Posterior cingulate gyrus (tissue), 11 donors: ENCODE measurements at regions not wholly inside any gene's neighbourhood (a gene's known extent, or its start where the extent isn't known, plus 50 kb on each side); places are given as distances from the start of the nearest gene placed in this dataset.

Source experiments
- DNase-seq, 10 donors: peaks; one replicate each; pipeline versions ENCODE4 v3.0.0 to v3.0.0-alpha.2; 2020 to 2021; ENCODE audit warnings: mixed read lengths in 3 of 10
- intact Hi-C: fragments of 100-400 bp; cut with DNase I; formaldehyde crosslinking; loops from one replicate; pipeline ENCODE4 v1.15.1; 2023

DNA sequence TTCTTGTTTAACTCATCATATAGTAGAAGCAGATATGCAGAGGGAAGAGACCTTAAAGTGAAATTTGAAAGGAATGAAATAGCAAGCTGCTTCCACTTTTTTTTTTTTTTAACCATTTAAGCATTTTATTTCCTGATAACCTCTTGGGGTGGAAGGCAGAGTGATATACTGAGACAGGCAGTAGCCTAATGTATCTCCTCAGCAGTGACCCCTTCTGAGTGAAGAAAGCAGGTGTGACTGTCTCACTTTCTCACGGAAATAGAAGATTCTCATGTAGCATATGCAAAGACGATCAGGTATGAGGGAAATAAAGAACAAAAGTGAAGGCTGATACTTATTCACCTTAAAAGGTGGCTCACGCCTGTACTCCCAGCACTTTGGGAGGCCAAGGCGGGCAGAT lies 187.1 kb upstream of the STXBP5 start:
- intact Hi-C loops = no loop called here

DNA sequence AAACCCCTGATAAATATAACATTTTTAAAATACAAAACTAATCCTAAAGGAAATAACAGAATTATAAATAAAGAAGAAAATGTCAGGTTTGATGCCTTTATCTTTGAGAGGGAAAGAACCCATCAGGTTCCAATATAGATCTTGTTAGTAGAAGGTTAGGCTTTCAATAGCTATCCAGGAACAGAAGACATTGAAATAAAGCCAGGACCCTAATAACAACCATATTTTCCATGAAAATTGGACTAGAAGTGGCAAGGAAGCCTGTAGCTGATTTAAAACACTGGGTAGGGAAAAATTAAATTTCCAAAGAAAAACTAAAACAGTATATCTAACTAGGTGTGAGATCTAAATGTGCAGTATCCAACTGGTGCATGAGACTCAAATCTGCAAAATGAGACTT lies 185.2 kb upstream of the STXBP5 start:
- no peak for DNase-seq
- intact Hi-C loops = no loop called here

More for the DNA sequence above, 187.1 kb upstream of the STXBP5 start:
- DNase-seq = no peak

DNA sequence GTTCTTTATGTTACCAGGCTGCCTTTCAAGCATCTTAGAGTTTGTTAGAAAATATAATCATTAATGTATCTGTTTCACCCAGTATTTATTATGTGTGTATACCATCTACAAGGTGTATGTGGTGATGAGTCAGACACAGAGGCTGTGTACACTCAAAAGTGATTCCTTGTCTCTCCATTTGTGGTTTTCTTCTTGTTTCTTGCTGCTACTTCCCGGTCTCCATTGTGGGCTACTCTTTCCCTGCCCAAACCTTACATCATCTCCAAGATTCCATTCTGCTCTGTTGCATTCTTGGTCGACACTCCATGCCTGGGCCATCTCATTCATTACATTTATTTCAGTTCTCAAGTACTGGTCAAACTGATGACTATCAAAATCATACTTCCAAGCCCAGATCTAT lies 182.2 kb upstream of the STXBP5 start:
- intact Hi-C loops = no loop called here
- DNase-seq = no peak

DNA sequence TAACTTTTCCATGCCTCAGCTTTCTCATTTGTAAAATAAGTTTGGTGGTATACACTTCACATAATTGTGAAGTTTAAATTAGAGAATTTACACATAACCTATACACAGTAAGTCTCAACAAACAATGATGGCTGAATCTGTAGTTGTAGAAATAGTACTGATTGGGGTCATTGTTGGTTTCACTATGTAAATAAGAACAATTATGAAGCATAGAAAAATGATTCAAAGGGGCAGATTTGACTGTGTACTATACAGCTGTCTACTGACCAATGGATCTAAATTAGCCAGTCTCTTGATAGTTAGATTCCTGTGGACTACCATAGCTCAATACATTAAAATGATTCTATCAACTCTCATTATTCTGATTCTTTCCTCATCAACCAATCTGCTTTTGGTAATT lies 181.1 kb upstream of the STXBP5 start:
- DNase-seq = no peak
- intact Hi-C loops = no loop called here

DNA sequence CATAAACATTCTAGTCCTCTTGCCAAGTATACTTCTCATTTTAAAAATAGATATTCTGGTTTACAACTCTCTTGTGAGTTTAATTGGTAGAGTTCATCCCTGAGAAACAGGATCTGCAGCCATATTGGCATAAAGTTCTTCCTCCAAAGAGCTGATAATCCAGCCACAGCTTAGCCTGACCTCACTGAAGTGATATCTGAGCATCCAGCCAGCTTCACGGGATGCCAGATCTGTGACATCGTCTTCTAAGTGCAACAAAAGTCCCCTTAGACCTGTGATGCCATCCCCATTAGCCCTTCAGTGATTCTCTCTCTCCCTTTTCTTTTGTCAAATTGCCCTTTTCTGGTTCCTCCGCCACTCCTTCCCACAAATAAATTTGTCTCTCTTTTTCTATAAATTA lies 180.6 kb upstream of the STXBP5 start:
- no peak for DNase-seq
- intact Hi-C loops = no loop called here

DNA sequence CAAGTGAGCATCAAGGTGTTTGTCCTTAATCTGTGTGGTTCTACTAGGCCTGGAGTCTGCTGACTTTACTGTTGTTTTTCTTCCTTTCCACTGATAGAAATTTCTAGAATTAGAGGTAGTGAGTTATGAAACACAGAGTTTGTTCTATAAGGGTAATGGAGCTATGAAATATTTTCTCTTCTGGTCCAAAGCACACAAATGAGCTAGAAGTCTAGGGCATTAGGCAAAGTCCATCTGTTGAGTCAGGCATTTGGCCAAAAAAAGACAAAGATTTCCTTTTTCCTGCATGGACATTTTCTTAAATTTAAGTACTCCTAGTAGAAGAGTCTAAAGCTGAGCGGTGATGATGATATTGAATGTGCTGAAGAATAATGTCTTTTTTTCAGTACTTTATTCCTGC lies 174.3 kb upstream of the STXBP5 start:
- intact Hi-C loops = no loop called here
- no peak for DNase-seq

DNA sequence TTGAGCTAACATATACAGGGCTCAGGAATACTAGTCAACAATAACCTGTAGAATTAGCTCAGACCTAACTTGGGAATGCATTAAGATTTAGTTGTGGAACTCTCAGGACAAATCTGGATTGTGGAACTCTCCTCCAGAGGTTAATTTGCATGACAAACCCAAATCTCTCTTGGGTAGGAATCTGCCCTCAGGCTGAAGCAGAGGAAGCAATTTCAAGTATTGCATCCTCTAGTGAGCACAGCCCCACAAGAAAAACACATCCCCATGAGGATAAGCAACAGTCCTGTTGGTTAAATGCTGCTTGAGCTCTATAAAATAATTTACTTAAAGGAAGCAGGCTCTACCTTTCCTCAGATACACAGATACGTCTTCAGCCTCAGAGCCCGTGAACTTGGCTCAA lies 170.9 kb upstream of the STXBP5 start:
- intact Hi-C loops = no loop called here
- no peak for DNase-seq

DNA sequence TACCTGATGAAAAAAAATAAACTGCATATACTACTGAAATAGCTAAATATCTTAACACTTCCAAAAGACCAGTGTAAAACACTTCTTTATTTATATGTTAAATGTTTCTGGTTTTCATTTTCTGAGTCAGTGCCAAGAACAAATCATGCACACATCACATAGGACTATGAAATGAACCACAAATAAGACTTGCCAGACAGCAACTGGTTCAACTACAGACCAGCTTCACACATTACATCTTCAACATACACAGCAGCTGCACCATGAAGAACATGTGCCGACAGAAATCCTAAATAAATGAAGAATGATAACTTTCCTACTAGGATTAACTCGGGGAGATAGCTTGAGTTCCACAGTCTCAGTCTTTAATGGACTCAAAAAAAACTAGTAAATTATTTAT lies 168.3 kb upstream of the STXBP5 start:
- intact Hi-C loops = no loop called here
- DNase-seq = no peak

DNA sequence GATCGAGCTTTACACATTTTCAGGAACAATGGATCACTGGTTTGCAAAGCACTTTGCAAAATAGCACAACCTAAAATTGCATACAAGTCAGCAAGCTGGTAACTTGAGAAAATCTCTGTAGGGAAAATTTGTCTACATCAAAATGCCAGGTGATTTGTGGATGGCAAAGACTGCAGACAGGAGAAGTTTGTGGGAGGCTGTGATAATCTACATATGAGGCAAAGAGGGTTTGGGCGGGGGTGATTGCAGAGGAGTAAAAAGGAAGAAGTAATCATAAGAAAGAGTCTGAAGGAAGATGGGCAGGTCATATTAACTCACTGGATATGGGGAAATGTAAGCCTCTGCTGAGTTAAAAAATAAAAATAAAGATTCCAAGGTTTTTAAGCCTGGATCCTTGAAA lies 166.3 kb upstream of the STXBP5 start:
- DNase-seq = peak in 2 of 10 donors; percentile 15 to 70
- intact Hi-C loops = no loop called here

DNA sequence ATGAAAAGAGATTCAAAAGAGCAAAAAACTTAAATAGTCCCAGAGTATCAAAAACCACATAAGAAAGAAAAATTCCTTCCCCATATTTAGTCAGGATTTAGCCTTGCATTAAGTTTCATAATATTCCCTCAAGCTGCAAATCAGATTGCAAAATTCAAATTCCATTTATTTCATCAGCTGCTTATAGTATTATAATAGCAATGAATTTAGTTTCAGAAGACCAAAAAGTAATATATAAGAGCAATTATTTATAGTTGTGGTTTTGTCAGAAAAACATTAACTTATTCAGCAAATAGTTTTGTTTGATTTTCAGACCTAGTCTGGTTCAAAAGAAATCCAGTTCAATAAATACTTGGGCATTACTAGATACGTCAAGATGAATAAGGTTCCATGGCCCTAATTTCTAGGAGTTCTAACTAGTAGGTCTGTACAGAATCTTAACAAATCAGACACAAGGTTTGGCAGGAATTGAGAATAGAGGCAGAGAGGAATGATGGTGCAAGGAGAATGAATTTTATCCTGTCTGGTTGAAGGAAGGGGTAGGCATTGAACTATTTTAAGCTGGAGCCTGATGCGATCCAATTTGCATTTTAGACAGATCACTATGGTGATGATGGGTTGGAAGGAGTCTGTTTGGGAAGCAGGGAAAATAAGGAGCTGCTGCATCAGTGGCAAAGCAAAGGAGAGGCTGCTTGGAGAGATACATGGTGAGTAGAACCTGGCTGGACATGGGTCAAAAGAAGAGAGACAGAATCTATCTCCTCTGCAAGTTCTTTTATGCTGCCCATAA lies 163.9 kb upstream of the STXBP5 start:
- peak in 1 of 10 donors; percentile 34 for DNase-seq

DNA sequence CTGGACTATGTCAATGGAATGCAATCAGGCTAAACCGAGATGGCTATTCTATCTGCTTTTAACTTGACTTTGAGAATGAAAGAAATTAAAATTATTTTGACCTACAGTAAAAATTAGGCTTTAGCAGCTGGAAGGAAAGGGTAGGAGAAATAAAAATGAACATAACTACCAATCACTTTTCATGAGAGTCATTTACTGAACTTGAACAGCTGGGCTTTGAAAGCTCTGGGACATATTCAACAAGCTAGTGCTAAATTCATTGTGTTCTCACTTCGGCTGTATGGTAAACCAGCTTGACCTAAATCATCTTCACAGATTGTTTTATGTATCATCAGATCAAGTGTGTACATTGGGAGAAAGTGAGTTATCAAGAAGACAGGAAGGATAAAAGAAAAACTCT lies 161.5 kb upstream of the STXBP5 start:
- intact Hi-C loops = no loop called here
- no peak for DNase-seq

More for the DNA sequence above, 163.9 kb upstream of the STXBP5 start:
- intact Hi-C loops = no loop called here

DNA sequence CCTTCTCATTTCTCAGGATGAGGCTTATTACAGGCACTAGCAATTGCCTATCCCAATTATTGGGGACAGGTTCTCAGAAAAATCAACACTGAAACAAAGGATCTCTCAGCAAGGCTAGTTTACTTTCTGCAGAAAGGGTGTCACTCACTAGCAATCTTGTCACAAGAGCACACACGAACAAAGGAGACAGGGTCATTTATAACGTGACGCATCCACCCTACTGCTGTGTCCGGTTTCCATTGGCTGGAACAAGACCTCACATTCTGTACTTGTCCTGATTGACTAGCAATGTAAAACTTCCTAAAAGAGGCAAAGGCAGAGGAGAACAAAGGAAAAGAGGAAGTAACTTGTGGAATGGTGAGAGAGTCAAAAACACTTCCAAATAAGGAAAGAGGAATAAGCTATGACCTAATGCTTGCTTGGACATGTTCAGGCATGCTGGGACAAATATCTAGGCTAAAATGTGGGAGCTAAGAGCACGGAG lies 160.2 kb upstream of the STXBP5 start:
- intact Hi-C loops = no loop called here
- no peak for DNase-seq

DNA sequence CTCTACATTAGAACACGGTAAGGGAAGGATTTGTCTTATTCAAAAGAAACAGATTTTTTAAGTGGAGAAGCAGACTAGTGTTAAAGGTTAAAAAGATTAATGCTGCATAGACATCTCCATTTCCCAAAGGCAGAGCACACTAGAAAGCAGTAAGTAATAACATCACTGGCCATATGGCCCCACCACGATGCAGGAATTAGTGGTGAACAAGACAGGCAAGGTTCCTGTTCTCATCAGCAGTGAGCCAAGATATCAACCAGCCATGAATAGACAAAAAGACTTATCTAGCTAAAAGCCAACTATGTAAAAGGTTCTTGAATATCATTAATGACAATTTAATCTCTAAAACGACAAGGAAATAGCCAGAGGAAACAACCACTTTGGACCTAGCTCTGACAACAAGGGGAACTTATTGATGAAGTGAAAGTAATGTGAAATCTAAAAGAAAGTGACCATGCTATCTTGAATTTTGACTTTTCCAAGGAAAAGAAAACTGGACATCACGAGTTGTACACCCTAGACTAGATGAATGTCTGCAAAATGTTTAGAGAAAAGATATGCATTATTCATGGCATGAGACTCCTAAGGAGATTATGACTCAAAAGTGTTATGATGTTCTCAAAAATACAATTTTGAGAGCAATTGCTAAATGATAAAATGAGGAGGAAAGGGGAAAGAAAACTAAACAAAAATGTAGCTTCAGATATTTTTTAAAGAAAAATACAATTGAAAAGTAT lies 157.9 kb upstream of the STXBP5 start:
- intact Hi-C loops = no loop called here
- no peak for DNase-seq

DNA sequence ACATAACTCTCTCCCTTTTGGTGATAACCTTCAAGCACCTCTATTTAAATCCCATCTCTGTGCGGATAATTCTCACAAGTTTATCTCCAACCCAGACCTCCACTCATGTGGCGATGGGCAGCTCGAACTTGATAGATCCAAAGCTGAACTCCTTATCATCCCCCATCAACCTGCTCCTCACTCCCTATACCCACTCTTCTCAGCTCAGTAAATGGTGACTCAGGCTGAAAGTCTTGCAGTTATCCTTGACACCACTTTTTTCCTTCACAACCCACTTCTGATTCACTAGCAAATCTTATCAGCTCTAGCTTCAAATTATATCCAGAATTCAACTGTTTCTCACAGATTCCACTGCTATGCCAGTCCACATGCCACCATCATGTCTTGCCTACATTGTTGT lies 155.3 kb upstream of the STXBP5 start:
- no peak for DNase-seq
- intact Hi-C loops = no loop called here

DNA sequence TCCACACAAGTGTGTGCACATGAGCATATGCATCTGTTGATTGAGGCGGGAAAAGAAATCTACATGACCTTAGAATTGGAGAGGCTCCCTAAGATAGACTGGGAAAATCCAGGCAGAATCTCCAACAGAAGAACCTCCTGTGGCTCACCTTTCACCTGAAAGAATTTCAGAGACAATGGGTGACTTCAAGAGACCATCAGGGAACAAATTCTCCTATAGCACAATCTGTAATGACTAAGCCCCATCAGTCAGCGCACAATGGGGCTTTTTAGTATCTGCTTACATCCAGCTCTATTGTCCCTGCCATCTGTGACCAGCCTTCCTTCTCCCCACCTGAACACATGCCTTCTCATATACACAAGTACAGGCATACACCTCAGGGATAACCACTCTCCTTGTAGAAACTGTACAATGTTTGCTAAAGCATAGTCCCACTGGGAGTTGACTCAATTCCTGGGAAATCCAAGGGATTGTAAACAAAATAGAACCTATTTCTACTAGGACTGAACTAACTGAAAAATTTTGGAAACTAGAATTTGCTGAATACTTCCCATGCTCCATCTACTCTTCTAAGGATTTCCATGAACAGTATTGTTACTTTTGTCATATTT lies 150.8 kb upstream of the STXBP5 start:
- intact Hi-C loops = no loop called here
- no peak for DNase-seq

DNA sequence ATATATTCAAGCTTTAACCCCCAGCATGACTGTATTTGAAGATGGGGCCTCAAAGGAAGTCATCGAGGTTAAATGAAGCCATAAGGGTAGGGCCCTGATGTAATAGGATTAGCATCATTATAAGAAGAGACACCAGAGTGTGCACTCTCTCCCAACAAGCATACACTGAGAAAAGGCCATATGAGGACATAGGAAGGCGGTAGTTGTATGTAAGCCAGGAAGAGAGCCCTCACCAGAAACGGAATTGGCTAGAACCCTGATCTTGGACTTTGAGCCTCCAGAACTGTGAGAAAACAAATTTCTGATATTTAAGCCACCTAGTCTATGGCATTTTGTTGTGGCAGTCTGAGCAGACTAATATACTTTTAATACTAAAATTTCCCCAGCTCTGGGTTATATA lies 150.1 kb upstream of the STXBP5 start:
- intact Hi-C loops = no loop called here
- DNase-seq = no peak

DNA sequence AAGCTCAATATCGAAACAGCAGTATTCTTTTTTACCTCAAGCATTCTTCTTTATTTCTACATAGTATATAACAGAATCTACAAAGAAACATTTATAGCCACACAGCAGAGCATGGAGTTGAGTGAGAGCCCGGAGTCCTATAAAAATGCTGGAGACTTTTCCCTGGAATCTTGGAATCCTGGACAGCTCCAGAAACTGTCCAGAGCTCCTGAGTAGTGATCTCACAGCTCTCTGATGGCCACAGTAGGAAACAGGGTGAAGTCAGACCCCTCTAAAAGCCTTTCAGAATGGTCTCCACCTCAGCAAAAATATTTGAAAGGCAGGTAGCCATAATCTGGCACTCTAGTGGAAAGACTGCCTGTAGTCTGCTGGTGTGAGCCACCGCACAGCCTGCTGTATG lies 149.3 kb upstream of the STXBP5 start:
- DNase-seq = no peak
- intact Hi-C loops = no loop called here

DNA sequence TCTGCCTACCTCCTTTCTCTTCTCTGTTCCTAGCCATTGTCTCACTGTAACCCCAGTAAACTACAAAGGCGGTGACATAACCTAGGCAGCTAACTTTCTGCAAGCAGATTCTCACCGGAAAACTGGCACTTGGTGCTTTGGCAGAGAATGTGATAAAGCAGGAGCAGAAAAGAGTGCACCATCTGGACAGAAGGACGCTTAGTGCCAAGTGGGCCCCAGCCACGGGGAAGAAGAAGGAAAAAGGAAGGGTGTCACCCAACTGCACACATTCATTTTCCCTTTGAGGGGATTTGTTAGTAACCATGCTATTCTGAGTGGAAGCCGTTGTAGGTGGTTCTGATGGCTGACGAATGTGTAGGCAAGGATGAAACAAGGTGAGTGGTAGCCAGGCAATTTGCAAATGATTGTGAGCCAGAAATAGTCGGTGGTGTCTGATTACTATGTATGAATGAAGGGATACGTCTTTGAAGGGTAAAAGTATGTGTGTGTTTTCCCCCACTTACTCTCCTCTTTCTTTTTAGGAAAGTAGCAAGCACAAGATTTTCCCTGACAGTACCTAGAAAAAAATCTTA lies 148.3 kb upstream of the STXBP5 start:
- intact Hi-C loops = no loop called here
- peak in 5 of 10 donors; percentile 21 to 69 (median 35) for DNase-seq

DNA sequence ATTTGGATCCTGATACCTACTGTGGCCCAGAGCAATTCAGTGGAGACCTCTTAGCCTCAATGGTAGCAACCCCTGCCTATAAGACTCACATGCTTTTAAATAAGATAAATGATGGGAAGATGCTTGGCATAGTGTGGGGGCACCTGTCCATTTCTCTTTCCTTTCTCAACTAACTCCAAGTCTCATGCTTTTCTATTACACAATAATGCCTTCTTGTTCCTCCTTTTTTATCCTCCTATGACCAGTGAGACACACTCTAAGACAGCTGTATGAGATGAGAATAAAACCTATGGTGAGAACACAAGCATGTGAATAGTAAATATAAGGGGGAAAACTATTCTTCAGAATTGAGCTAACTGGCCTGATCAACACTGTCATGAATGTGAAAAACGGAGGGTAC lies 147.0 kb upstream of the STXBP5 start:
- intact Hi-C loops = no loop called here
- no peak for DNase-seq

DNA sequence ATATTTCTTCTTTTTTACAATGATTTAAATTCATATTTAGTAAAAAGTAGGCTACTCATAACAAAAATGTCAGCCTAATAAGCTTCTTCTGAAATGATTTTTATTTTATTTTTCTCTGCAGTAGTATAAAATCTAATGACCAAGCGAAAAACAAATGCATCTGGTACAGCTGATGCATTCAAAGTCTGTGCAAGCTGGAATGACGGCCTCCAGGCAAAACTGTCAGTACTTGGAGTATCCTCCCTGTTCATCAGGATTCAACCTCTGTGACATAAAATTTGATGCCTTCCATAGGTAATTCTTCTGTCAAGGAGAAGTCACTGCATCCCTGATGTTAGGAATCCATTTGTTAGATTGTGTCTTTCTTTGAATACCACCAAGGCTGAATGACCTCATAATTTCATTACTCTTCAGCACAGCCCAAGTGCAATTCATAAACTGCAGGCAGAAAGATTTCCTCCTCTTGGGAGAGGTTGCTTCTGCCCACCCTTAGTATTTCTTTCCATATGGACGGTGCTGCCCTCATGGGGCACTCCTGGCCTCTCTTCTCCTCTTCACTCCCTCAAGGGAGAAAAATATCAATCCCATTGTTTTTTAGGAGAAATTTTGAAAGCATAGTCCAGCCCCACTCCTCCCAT lies 146.4 kb upstream of the STXBP5 start:
- no peak for DNase-seq
- intact Hi-C loops = no loop called here
